ENCODE measurements at regions not wholly inside any gene's neighbourhood (a gene's known extent, or its start where the extent isn't known, plus 50 kb on each side); places are given as distances from the start of the nearest gene placed in this dataset.

DNA sequence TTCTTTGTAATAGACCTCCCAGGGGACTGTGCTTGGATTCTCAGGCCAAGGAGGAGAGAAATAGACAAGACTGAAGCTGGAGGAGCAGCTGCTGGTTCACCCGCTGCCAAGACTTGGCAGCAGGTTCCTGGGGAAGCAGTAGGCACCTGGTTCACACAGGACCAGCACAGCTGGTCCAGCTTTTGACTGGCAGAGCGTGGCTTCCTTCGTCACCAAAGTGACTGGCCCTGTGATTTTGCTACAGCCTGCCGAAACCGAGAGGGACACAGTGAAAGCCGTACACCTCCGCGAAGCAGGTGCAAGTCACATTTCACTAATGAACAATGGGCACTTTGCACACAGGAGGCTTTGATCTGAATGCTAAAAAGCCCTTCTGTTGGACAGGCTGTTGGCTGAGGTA lies 199.0 kb downstream of the RNF144B start (continued):
- TF ChIP-seq TCF7L2 (IDR thresholded peaks at IDR 0.05; ENCODE audit: borderline replicate concordance, extremely low read depth, insufficient read depth, insufficient read length) (no peak), EGR1 (IDR thresholded peaks at IDR 0.05; ENCODE audit: low read depth) (no peak)

DNA sequence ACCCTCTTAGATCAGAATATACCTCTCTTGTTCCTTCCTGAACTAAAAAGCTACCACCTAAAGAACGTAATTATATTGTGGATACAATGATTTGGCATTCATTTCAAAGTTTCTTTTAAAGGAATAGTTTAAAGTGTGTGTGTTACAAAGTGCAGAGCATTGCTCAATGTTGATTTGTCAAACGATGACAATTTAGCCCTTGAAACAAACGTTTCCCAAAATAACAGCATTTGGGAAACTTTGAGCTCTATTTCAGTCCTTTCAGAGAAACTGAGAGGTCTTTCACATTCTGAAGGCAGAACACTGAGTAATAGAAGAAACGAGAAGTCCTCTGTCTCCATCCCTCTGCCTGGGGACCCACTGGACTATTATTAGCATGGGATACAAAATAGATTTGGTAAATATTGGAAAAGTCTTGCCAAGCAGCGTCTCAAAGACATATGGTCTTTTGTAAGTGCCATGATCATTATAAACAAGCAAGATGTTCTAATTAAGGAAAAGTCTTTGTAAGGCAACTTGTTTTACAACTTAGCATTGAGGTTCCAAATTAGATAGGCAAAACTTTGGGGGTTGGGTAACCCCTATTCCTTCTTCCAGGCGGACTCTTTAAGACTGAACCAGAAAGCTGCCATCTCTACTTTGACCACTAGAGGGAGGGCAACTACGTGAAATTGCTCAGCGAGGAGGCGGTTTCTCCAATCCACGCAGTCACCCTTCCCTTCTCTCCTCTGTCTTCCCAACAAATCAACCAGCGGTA lies 208.8 kb downstream of the RNF144B start:
- POLR2A ChIA-PET, result no interaction called here
- H2AFZ ChIP-seq (ENCODE audit: low read depth, low read length, poor library complexity, severe bottlenecking), result peak overlapping the region; percentile 91

More for the DNA sequence above, 208.8 kb downstream of the RNF144B start:
- TF ChIP-seq SRF (IDR thresholded peaks at IDR 0.05; ENCODE audit: low read depth), result no peak
- no peak for TF ChIP-seq JUND (IDR thresholded peaks at IDR 0.05)
- no peak for TF ChIP-seq ZBTB33 (IDR thresholded peaks at IDR 0.05; ENCODE audit: extremely low read depth, insufficient replicate concordance, low read length)
- no peak for TF ChIP-seq CBX3 (IDR thresholded peaks at IDR 0.05; ENCODE audit: low read depth)
- TF ChIP-seq, protein P1, sequence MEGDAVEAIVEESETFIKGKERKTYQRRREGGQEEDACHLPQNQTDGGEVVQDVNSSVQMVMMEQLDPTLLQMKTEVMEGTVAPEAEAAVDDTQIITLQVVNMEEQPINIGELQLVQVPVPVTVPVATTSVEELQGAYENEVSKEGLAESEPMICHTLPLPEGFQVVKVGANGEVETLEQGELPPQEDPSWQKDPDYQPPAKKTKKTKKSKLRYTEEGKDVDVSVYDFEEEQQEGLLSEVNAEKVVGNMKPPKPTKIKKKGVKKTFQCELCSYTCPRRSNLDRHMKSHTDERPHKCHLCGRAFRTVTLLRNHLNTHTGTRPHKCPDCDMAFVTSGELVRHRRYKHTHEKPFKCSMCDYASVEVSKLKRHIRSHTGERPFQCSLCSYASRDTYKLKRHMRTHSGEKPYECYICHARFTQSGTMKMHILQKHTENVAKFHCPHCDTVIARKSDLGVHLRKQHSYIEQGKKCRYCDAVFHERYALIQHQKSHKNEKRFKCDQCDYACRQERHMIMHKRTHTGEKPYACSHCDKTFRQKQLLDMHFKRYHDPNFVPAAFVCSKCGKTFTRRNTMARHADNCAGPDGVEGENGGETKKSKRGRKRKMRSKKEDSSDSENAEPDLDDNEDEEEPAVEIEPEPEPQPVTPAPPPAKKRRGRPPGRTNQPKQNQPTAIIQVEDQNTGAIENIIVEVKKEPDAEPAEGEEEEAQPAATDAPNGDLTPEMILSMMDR (IDR thresholded peaks at IDR 0.05 in 2 of 3, conservative IDR thresholded peaks at IDR 0.05 in 1 of 3; ENCODE audit: borderline replicate concordance in 1 of 3, insufficient read depth in 1 of 3, low read depth in 2 of 3, low read length in 2 of 3), result peak; percentile 71 to 94 (median 93)
- TF ChIP-seq YY1 (IDR thresholded peaks at IDR 0.05; ENCODE audit: extremely low read depth, insufficient replicate concordance, low read depth, low read length), result peak; percentile 11
- TF ChIP-seq, protein P2, sequence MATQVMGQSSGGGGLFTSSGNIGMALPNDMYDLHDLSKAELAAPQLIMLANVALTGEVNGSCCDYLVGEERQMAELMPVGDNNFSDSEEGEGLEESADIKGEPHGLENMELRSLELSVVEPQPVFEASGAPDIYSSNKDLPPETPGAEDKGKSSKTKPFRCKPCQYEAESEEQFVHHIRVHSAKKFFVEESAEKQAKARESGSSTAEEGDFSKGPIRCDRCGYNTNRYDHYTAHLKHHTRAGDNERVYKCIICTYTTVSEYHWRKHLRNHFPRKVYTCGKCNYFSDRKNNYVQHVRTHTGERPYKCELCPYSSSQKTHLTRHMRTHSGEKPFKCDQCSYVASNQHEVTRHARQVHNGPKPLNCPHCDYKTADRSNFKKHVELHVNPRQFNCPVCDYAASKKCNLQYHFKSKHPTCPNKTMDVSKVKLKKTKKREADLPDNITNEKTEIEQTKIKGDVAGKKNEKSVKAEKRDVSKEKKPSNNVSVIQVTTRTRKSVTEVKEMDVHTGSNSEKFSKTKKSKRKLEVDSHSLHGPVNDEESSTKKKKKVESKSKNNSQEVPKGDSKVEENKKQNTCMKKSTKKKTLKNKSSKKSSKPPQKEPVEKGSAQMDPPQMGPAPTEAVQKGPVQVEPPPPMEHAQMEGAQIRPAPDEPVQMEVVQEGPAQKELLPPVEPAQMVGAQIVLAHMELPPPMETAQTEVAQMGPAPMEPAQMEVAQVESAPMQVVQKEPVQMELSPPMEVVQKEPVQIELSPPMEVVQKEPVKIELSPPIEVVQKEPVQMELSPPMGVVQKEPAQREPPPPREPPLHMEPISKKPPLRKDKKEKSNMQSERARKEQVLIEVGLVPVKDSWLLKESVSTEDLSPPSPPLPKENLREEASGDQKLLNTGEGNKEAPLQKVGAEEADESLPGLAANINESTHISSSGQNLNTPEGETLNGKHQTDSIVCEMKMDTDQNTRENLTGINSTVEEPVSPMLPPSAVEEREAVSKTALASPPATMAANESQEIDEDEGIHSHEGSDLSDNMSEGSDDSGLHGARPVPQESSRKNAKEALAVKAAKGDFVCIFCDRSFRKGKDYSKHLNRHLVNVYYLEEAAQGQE (IDR thresholded peaks at IDR 0.05; ENCODE audit: low read depth), result no peak
- peak; percentile 44; the same call in 1 of the 2 replicates for TF ChIP-seq EGR1 (IDR thresholded peaks at IDR 0.05; ENCODE audit: low read depth)
- no peak for TF ChIP-seq ZFX (IDR thresholded peaks at IDR 0.05)
- TF ChIP-seq RAD21 (IDR thresholded peaks at IDR 0.05; ENCODE audit: low read depth), result peak; percentile 94
- Histone ChIP-seq H3K9ac (ENCODE audit: low read length) (no peak overlapping the region), H3K9me2 (ENCODE audit: insufficient read depth) (no peaks in the 10 kb centered on the region), H3K9me3 (ENCODE audit: control insufficient read depth in 1 of 2, insufficient read depth in 1 of 2, low read depth in 1 of 2, low read length in 2 of 2) (no peaks in the 10 kb centered on the region), H3K4me3 (replicated peaks in 1 of 2; ENCODE audit: low read depth in 1 of 2, low read length in 2 of 2) (no peak overlapping the region), H3K27me3 (ENCODE audit: insufficient read depth, low read length) (no peaks in the 10 kb centered on the region), H3K36me3 (ENCODE audit: control insufficient read depth in 1 of 2, insufficient read depth in 2 of 2, low read length in 2 of 2) (no peaks in the 10 kb centered on the region), H3K4me2 (ENCODE audit: low read length) (no peak overlapping the region), H3K4me1 (ENCODE audit: control insufficient read depth in 1 of 2, insufficient read depth in 2 of 2, low read length in 2 of 2) (no peaks in the 10 kb centered on the region), H4K20me1 (ENCODE audit: insufficient read depth) (no peaks in the 10 kb centered on the region), H3K27ac (ENCODE audit: low read depth, low read length) (no peak overlapping the region), H3K79me2 (ENCODE audit: insufficient read depth, low read length) (no peaks in the 10 kb centered on the region)
- no TSS peak for BruUV-seq (replicated peaks)
- CTCF ChIA-PET, result interaction anchor here (0.6 to 1.7 kb wide), 6 partner anchors 85 to 1531 kb away, joined by 3 to 8 read pairs (median 4); no protein-coding TSS in a partner anchor
- DNase-seq (ENCODE audit: low read depth, low spot score) (peak; percentile 46), ATAC-seq (peak; percentile 98)
- RAD21 ChIA-PET (ENCODE audit: low non-redundant PET in 1 of 2, low total read pairs in 2 of 2, uncharacterized antibody in 2 of 2, unreplicated experiment in 2 of 2), result interaction anchor here (0.6 kb wide), 2 partner anchors 35 to 416 kb away, joined by 3 to 6 read pairs; no protein-coding TSS in a partner anchor
- intact Hi-C loops (cut with micrococcal nuclease), result loop anchor here (1.0 to 10.0 kb wide), 4 partner anchors 151 to 1529 kb away; no protein-coding TSS in a partner anchor
